ENCODE measurements at regions not wholly inside any gene's neighbourhood (a gene's known extent, or its start where the extent isn't known, plus 50 kb on each side); places are given as distances from the start of the nearest gene placed in this dataset.
"Not testable (repeated sequence)": the region's sequence is repeated elsewhere in the genome, so short reads cannot be mapped to it uniquely, and the experiment has no call there.

DNA sequence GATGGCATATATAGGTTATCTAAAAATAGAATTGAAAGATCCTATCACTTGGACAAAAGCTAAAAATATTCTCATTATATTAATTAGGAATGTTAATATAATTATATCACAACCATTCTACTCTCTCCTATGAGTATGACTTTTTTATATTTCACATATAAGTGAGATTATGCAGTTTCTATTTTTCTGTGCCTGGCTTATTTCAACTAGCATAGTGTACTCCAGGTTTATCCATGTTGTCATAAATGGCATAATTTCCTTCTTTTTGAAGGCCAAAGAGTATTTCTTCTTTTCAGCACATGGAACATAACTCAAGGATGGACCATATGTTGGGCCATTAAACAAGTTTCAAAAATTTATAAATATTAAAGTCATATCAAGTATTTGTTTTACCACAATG lies 421.2 kb upstream of the CTSO start:
- TF ChIP-seq, protein P1, sequence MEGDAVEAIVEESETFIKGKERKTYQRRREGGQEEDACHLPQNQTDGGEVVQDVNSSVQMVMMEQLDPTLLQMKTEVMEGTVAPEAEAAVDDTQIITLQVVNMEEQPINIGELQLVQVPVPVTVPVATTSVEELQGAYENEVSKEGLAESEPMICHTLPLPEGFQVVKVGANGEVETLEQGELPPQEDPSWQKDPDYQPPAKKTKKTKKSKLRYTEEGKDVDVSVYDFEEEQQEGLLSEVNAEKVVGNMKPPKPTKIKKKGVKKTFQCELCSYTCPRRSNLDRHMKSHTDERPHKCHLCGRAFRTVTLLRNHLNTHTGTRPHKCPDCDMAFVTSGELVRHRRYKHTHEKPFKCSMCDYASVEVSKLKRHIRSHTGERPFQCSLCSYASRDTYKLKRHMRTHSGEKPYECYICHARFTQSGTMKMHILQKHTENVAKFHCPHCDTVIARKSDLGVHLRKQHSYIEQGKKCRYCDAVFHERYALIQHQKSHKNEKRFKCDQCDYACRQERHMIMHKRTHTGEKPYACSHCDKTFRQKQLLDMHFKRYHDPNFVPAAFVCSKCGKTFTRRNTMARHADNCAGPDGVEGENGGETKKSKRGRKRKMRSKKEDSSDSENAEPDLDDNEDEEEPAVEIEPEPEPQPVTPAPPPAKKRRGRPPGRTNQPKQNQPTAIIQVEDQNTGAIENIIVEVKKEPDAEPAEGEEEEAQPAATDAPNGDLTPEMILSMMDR (conservative IDR thresholded peaks at IDR 0.05) = no peak
- no peak overlapping the region for H3K27ac ChIP-seq

DNA sequence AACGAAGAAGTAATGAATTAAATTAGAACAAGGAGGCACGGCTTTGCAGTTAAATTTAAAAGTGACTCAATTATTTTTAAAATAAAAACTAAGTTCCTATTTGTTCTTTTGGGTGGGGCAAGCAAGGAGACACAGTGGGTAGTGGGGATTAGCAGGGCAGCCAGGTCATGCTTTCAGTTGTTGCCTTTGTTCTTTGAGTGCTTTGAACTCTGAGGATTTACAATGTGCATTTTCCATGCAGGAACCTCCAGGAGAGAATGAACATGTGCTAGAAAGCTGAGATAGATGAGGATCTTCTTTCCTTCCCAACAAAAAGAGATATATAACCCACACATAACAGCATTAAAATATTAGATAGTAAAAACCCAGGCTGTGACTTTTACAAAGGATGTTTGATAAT lies 420.4 kb upstream of the CTSO start:
- no peak overlapping the region for H3K27ac ChIP-seq
- TF ChIP-seq, protein P1 (conservative IDR thresholded peaks at IDR 0.05) = no peak

DNA sequence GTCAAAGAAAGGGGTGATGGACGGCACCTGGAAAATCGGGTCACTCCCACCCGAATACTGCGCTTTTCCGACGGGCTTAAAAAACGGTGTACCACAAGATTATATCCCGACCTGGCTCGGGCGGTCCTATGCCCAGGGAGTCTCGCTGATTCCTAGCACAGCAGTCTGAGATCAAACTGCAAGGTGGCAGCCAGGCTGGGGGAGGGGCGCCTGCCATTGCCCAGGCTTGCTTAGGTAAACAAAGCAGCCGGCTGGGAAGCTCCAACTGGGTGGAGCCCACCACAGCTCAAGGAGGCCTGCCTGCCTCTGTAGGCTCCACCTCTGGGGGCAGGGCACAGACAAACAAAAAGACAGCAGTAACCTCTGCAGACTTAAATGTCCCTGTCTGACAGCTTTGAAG lies 413.8 kb upstream of the CTSO start:
- H3K27ac ChIP-seq = not testable (repeated sequence)

DNA sequence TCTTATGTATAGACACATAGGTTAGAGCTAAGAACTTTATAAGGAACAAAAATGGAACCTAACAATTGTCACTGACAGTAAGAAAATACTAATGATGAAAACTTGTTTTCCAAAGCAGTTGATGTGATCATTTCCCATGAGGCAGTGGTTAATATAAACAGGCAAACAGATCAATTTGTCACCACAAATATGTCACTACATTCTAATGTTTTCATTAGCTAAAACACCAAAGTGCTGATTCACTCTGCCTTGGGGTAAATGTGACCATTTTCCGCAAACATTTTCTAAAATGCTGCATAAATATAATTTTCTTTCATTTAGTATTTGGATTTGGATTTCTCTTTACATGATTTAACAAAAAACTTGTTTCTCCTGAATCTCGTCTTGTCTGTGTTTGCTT lies 408.9 kb upstream of the CTSO start:
- TF ChIP-seq, protein P1 (conservative IDR thresholded peaks at IDR 0.05) = no peak
- no peak overlapping the region for H3K27ac ChIP-seq

DNA sequence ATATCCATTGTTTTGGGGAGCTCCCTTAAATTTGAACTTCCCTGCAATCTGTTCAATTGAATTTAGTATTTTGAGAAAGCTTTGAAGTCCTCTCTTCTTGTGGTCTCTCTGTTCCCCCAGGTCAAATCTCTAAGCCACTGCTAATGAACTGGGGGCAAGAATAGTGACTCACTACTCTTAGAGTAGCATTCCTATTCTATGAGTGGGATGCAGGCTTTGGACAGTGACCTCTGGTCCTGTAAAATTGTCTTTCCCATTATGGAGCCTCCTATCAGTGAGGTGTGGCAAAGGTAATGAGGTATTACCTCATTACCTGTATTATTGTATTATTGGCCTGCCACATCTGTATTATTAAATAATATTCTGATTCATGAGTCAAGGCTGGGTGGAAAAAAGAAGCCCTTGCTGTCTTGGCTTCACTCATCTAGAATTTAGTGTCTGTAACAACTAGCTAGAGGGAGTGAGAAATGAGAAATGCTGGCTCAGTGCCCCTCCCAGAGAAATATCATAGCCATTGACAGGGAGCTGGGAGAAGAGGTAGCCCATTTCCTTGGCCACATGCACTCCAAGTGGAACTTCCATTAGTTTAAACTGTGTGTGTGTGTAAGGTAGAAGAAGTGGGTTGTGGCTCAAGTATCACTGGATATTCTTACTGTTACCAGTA lies 393.9 kb upstream of the CTSO start:
- TF ChIP-seq, protein P1 (conservative IDR thresholded peaks at IDR 0.05) = no peak
- no peak overlapping the region for H3K27ac ChIP-seq

DNA sequence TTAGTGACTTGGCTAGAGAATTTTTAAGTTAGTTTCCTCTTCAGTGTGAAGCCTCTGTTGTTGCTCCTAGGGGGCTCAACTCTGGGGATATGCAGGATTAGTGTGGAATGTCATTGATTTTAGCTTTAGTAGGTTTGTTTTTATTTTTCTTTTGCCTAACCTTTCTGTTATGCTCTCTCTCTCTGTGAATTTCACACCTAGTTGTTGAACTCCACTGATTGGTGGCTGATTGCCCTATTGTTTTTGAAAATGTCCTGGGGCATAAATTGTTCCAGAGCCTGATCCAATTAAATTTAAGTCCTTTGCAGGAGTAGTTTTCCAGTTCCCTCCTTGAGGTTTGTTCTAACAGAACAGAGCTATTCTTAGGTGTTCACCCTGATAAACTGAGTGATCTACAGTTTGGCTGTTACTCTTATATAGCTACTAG lies 393.3 kb upstream of the CTSO start:
- TF ChIP-seq, protein P1 (conservative IDR thresholded peaks at IDR 0.05) = no peak
- H3K27ac ChIP-seq = no peak overlapping the region

DNA sequence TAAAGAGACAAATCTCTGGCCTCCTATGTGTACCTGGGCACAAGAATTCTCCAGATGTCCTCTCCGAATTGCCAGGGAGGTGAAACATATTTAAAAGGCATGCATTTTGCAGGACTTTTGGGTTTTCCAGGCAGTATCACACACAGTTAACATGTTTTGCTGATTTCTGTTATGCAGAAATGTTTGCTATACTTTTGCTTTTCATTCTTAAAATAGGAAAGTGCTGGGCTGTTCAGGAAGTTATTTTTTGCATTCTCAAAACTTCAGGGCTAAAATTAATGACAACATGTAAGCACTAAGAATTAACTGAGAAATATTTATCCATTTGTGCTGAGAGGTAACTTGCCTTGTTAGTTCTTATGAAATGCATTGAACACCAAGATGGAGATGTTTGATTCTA lies 390.7 kb upstream of the CTSO start:
- H3K27ac ChIP-seq = no peak overlapping the region
- TF ChIP-seq, protein P1 (conservative IDR thresholded peaks at IDR 0.05) = no peak

DNA sequence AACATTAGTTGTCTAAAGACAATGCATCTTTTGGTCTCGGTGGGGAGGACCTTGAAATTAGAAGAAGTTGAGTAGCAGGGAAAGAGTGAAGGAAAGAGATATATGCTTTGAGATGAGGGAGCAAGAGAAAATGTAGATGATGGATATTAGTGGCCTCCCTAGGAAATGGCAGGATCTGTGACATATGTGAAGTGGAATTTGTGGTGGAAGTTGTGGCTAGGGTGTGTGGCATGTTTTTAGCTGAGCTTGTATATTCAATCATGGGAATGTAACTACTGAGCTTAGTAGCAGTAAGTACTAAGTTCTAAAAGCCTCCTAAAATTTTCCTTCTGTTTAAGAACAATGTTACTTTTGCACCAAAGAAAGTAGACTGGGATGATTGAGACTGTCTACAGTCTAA lies 382.8 kb upstream of the CTSO start:
- no peak overlapping the region for H3K27ac ChIP-seq
- TF ChIP-seq, protein P1 (conservative IDR thresholded peaks at IDR 0.05) = no peak
